CD4-positive, alpha-beta T cell treated with Interleukin-6 at 100 ng/mL for 8 hours (primary cell): ENCODE measurements at regions not wholly inside any gene's neighbourhood (a gene's known extent, or its start where the extent isn't known, plus 50 kb on each side); places are given as distances from the start of the nearest gene placed in this dataset.

Experiments used
- DNase-seq: peaks from one replicate; pipeline ENCODE4 v3.0.0-alpha.2; 2020; ENCODE audit warnings: mixed read lengths, low spot score

DNA sequence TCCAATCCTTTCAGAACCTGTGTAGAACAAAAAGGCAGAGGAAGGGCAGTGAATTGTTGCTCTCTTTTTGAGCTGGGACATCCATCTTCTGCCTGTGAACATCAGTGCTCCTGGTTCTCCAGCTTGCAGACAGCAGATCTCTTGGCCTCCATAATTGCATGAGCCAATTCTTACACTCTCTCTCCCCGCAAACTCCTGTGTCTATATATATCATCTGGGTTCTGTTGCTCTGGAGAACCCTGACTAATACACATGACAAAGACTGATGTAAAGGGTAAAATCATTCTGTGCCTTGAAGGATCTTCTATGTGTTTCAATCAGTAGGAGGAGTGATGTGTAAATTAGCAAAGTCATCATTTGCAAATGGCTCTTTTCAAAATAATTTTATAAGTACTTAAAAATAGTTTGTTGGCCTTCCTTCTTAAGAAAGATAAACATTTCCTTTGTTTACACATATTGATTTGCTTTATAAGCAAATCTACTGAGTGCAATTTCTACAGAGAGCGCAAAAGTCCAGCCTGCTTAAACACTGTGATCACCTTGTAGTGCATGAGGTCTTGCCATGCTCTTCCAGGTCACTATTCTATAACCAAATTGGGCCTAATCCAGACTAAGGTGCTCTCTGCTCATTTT, 154.9 kb upstream of the ANKRD28 start:
- no peak for DNase-seq

DNA sequence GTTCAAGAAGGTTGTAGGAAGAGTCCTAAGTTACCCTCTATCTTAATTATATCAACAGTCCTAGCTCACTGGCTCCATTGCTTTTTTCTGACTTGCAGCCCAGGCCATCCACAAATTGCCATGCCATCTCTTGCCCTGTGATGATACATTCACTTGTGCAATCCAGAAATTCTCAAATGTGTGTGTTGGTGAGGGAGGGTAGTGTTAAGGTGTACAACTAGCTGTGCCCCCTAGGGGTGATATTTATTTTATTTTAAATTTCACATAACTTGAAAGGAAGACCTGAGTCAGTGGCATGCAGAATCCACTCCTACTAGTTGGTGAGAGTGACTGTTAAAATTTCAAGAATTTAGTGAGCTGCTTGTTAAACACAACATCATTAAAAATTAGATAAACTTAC, 156.1 kb upstream of the ANKRD28 start:
- no peak for DNase-seq

DNA sequence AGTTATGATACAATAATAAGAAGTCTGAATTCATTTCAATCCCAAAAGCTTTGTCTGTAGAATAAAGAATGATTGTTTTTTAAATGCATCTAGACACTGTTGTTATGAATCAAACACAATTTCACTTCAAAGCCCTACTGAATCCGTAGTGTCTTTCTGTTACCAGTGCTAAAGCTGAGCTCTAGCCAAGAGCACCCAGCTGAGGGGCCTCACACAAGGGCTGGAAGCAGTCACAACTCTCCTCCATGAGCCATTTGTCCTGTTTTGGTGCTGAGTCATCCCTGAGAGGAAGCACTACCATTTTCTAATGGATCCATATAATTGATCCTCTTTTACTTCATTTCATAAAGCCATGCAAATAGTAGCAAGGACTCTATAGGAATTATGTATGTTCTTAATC, 158.2 kb upstream of the ANKRD28 start:
- no peak for DNase-seq

DNA sequence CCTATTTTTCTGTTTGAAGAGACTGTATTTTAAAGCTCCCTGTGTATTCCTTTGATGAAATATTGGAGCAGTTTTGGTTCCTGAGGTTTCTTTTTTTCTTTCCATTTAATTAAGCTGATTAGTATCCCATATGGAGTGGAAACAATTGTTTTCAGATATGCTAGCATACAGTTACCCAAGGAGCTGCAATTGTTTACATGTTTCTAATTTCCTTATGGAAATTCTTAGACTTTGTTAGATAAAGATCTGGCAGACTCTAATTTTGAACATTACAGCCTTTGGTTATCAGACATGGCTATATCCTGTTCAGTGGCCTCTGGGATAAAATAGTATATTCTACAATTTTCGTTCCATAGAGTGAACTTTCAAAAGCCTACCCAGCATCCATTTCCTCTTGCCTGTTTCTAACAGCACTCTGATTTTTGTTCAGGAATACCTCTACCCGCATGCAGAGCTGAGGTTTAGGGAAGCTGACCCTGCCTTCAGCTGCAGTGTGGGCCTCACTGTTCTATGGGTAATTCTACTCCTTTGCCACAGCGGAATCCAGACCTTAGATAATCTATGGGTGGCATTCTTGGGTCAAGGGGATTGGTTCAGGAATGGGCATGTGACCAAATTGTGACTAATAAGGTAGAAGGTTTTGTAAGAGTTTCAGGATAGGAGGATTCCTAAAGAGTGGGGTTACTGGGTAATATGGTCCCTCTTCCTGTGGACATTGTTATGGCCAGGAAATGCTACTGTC, 161.1 kb upstream of the ANKRD28 start:
- no peak for DNase-seq

DNA sequence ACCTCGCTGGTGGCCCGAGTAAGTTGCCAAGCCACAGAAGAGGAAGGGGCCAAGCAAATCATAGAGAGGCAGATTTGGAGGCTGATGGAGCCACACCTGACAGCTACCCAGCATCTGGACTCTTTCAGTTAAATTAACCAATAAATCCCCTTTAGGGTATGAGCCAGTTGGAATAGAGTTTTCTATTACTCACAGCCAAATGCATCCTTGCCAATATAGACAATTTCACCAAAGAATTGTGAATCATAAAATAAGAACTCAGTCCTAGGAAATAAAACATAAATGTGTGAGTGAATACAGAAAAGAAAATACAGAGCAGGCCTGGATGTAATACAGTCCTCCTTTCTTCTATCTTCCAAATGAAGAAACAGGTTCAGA, 161.6 kb upstream of the ANKRD28 start:
- DNase-seq: no peak

DNA sequence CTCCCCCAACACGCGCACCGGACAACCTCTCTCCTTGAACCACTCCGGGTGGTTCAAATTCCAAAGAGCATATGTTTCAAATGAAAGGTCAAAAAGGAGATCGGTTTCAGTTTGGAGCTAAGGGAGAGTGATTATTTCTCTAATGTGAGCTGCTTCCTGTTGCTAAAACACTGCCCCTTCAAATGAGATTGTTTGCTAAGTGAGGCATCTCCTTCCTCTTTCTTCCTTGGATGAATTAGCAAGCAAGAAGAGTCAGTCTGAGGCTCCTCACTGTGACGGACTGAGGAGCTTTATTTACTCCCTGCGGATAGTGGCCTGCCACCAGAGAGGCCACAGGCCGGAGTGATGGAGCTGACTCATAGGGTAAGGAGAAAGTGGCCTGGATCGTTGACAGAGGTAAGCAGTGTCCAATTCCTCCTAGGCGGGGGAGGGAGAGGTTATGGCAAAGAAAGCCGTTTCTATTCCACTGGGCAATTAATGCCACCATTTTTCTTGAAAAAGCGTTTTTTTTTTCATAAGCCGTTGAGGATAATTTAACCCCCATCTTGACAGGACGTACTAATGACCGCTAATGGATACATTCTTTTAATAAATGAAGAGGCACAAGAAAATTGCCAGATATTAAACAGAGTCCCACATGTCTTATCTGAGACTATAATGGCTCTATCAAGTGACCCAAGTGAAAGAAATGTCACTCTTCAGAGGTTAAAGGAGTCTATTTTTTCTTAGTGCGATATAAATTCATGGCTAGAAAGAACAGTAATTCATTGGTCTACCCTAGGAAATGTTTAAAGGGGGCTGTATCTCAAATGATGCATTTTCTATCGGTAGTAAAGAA, 167.0 kb upstream of the ANKRD28 start:
- DNase-seq: no peak

DNA sequence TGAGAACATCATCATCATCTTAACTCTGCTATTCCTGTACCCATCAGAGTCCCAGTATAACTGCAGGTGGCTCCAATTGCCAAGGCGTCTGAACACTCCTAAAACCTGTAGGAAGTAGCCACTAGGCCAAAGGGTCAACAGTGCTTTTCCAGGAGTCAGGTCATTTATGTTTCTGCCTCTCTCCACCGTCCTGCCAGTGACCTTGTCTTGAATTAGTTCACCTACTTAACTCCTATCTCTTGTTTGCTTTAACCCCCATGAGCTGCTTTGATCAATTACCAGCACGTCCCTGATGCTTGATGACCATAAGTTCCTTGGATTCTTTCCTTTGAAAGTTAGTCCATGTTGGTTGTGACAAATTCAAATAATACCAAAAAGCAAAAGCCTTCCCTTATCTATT, 169.8 kb upstream of the ANKRD28 start:
- DNase-seq: no peak

DNA sequence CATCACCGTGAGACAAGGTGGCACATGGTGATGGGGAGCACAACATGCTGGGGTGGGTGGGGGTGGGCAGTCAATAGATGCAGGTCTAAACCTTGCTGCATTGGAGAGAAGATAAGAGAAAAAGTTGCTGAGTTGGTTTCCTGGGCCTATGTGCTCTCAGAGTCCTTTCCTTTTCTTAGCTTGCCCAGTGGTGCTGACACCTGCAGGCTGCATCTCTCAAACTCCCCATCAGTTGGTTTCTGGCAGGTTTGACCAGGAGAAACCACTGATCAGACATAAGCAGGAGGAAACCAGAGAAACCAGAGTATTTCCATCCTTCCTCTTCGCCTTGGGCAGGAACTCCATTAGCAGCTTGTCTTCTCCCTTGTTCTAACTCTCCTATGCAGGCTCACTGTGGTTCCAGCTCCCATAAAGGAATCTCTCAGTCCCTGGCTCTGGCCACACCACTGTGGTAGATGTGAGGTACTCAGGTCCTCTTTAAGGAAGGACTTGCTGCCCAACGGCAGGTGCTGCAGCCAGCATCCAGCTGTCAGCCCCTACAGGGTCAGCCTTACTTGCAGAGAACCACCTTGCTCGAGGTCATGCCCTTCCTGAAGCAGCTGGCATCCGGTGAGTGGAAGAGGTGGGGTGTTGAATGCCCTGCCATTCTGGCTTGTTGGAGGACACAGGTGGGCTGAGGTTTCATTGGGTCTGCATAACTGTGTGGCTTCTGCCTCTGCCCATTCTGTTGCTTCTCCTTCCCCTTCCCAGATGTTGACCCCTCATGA, 172.3 kb upstream of the ANKRD28 start:
- no peak for DNase-seq

DNA sequence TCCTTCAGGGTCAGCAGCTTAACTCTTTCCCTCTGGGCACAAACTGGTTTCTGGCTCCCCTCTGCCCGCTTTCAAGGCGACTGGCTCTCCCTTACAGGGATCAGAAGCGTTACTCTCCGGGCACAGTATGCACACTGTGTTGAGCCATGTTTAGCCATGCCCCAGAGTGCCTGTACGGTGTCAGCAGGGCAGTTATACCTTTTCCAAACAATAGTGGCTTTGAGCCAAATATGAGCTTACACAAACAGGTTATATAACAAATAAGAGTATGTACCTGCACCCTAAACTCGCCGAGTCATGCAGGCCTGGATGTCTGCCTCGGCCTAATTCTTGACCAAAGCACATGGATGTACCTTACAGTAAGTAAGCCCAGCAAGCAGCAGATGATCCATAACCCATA, 175.6 kb upstream of the ANKRD28 start:
- no peak for DNase-seq

DNA sequence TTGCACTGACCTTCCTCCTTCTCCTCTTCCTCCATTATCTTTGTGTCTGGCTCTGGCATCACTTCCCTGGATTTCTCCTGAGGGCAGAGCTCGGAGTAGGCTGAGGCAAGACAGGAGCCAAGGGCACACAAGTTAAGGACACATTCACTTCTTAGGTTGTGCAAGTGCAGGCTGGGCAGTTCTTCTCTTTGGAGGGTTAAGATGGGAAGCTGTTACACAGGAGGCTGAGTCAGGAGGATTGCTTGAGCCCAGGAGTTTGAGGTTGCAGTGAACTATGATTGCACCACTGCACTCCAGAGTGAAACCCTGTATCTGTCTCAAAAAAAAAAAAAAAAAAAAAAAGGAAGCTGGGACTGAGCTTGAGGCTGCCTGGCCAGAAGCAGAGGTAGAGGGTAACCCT, 176.2 kb upstream of the ANKRD28 start:
- DNase-seq: no peak

DNA sequence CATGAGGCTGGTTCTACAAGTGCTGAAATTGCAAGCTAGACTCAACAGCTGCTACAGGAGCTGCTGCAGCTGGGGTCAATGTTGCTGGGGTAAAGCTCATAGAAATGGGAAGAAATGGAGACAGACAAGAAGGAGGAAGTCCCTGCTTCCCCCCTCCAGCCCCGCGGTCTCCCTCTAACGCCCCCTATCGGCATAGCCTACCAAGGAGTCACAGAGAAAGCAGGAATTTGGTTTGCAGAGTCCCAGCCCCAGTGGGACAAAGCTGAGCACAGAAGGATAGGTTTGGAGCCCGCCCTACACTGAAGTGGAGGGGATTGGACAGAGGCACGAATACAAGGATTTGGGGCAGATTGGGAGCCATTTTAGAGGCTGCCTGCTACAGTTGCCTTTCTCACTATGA, 176.9 kb upstream of the ANKRD28 start:
- no peak for DNase-seq

DNA sequence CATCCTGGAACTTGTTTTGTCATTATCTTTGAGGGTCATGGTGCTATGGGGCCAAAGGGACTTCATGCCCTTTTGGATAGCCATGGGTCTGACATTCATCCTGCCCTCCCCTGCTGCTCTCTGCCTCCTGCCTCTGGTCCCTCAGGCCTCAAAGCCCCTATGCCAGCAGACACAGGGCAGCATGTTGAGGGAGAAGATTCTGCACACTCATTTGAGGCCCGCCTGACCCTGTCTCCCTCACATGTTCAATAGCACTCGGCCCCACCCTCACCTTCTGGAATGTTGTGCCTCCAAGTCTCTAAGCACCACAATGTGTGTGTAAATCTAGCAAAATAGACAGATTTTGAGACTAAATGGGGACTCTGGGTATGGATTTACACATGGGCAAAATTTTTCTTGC, 178.7 kb upstream of the ANKRD28 start:
- no peak for DNase-seq

DNA sequence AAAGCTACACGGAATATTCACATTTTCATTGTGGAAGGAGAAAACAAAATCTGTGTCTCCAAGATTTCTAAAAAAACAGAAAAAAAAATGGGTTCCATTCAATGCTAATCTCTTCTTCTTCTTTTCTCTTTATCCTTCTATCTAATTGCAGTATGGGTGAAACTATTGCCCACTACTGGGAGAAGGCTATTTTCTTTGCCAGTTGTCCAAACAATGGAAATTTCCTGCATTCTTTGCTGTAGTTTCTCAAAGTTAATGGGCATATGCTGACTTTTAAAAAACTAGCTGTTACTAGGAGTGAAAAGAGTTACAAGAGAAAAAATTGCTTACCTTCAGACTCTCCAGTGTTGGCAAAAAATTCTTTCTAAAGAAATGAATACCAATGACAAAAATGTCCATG, 179.3 kb upstream of the ANKRD28 start:
- DNase-seq: no peak

DNA sequence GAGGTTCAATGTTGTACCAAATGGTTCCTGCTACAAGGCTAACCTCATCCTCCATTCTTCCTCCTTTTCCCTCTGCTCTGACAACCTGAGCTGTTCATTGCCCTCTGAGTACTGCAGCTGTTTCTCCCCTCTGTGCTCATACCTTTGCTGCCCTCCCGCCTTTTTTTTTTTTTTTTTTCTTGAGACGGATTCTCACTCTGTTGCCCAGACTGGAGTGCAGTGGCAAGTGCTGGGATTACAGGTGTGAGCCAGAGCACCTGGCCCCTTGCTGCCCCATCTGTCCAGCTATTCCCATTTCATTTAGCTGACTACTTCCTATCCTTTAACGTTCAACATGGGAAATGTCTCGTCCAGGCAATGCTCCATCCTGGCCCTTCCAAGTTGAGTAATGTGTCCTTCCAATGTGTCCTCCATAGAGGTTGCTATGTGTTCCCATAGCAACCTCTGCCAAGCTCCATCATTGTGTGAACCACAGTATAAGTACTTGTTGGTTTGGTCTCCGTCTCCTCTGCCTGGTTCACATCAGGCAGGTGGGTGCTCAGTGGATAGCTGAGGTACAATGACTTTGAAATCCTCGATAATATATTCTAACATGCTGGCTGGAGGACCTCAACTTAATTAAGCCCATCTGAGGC, 179.9 kb upstream of the ANKRD28 start:
- DNase-seq: no peak

DNA sequence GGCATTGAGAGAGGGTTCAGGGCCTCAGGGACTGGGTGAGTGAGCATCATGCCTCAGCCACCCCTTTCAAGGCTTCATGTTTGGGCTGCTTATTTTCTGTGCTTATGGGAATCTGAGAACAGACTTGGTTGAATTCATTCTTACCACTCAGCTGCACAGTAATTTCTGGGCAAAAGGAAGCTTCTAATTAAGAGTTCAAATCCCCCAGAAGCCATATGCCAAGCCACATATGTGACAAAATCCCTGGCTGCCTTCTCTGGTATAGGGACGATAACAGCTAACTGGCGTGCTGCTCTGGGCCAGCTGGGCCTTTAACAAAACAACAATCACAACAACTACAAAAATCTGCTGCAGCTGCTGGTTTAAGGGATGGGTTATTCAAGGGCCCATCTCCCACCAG, 181.0 kb upstream of the ANKRD28 start:
- DNase-seq: no peak

DNA sequence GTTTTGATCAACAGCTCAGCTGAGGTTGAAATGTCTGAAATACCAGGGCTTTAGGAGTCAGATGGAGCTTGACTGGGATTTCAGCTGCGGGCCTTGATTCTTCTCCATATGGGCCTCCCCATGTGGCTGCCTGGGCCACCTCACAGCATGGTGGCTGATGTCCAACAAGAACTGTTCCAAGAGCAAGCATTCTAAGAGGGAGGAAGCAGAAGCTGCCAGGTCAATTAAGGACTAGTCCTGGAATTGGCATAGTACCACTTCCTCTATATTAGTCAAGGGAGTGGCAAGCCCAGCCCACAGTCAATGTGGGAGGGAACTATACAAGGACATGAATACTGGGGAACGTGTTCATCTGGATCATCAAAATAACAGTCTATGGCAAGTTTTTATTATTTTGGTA, 181.7 kb upstream of the ANKRD28 start:
- no peak for DNase-seq

DNA sequence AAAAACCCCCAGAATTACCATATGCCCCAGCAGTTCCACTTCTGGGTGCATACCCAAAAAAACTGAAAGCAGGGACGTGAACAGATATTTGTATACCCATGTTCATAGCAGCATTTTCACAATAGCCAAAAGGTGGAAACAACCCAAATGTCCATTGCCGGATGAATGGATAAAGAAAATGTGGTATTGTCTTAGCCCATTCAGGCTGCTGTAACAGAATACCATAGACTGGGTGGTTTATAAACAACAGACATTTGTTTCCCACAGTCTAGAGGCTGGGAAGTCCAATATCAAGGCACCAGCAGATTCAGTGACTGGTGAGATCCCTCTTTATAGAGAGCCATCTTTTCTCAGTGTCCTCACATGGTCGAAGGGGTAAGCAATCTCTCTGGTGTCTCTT, 182.1 kb upstream of the ANKRD28 start:
- no peak for DNase-seq

DNA sequence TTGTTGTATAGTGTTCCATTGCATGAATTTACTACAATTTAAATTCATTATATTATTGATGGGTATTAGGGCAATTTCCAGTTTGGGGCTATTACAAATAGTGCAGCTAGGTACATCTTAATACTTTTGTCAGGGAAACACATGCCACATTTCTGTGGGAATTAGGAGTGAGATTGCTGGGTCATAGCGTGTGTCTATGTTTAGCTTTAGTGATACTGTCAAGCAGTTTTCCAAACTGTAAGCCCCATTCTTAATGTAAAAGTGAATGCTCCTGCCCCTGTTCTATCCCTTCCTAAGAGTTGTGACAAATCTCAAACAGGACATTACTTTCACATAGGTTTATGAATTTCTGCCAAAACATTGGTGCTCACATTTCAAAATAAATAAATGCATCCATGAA, 184.5 kb upstream of the ANKRD28 start:
- no peak for DNase-seq

DNA sequence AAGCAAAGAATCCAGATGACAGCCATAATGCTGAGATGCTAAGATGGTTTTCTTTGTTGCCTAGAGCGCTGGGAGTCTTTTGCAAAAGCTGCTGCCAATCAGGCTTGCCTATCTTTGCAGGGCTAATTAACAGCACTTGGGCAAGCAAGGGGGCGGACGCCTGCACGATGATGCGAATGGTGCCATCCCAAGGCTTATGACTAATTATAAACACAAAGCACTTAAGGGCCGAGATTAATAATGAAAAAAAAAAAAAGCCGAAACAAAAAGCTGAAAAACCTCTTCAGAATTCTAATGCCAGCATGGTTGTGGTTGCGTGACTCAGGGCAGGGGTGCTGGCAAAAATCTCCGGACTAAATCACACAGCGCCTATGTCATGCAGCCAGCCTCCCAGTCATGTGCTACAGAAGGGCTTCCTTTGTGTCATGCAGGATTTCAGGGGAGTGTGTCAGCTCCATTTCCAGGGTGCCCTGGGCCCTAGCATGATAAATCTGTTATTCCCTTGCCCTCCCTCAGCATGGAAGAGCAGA, 185.0 kb upstream of the ANKRD28 start:
- no peak for DNase-seq

DNA sequence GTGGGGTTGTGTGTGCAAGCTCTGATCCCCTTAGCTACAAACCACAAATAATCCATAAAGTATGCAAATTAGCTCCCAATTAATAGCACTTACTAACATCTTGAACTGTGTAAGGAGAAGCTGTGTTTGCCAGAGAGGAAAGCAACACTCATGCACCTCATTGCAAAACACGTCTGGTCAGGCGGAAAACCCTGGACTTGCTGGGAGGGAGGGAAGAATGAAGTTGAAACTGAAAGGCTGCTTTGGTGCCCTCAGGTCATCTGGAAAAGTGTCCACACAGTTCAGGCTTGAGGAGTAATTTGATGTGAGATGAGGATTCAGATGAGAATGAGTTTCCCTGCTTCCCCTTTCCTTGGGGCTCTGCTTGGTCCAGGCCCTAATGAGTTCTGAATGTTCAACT, 185.5 kb upstream of the ANKRD28 start:
- no peak for DNase-seq

DNA sequence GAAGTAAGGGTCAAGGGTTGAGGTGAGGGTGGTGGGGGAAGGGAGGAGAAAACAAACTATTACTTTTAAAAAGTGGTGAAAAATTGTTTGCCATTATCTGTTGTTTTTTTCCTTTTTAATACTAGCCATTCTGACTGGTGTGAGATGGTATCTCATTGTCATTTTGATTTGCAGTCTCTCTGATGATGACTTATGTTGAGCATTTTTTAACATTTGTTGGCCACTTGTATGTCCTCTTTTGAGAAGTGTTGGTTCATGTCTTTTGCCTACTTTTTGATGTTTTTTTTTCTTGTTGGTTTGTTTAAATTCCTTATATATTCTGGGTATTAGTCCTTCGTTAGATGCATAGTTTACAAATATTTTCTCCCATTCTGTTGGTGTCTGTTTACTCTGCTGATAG, 185.9 kb upstream of the ANKRD28 start:
- DNase-seq: no peak

DNA sequence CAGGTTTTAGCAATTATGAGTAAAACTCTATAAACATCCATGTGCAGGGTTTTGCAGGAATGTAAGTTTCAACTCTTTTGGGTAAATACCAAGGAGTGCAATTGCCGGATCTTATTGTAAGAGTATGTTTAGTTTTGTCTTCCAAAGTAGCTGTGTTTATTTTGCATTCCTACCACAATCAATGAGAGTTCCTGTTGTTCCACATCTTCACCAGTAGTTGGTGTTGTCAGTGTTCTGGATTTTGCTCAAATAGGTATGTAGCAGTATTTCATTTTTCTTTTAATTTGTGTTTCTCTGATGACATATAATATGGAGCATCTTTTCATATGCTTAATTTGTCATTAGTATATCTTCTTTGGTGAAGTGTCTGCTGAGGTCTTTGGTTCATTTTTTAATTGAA, 185.1 kb upstream of the GALNT15 start:
- no peak for DNase-seq
